Trophoblast cell (in vitro differentiated cells and primary cell): ENCODE measurements at regions not wholly inside any gene's neighbourhood (a gene's known extent, or its start where the extent isn't known, plus 50 kb on each side); places are given as distances from the start of the nearest gene placed in this dataset.

Source experiments
- DNase-seq, 2 donors: peaks; one replicate each; pipeline ENCODE4 v3.0.0-alpha.2; 2016
- H2AFZ ChIP-seq: 2 replicates; pipeline ENCODE4 v1.6.1; 2013; ENCODE audit warnings: low read length, moderate library complexity, mild to moderate bottlenecking; ENCODE audit not compliant: insufficient read depth, poor library complexity
- H2AK5ac ChIP-seq: 2 replicates; pipeline ENCODE4 v1.6.1; 2013; ENCODE audit warnings: mild to moderate bottlenecking, low read length
- H2BK120ac ChIP-seq: 2 replicates; pipeline ENCODE4 v1.6.1; 2013; ENCODE audit warnings: low read length, mild to moderate bottlenecking, moderate library complexity; ENCODE audit not compliant: insufficient read depth, poor library complexity
- H2BK12ac ChIP-seq: 2 replicates; pipeline ENCODE4 v1.6.1; 2013; ENCODE audit warnings: mild to moderate bottlenecking, low read length, moderate library complexity
- H2BK5ac ChIP-seq: 2 replicates; pipeline ENCODE4 v1.6.1; 2013; ENCODE audit warnings: low read length, low read depth, moderate library complexity, mild to moderate bottlenecking; ENCODE audit not compliant: poor library complexity
- H3K14ac ChIP-seq: 2 replicates; pipeline ENCODE4 v1.6.1; 2013; ENCODE audit warnings: mild to moderate bottlenecking, low read length
- H3K18ac ChIP-seq: 2 replicates; pipeline ENCODE4 v1.6.1; 2013; ENCODE audit warnings: mild to moderate bottlenecking, low read length
- H3K23ac ChIP-seq: 2 replicates; pipeline ENCODE4 v1.6.1; 2013; ENCODE audit warnings: low read length
- H3K27ac ChIP-seq: 2 replicates; pipeline ENCODE4 v1.5.1; 2013; ENCODE audit warnings: low read depth, mild to moderate bottlenecking, inconsistent platforms, low read length, moderate library complexity
- H3K27me3 ChIP-seq: 2 replicates; pipeline ENCODE4 v1.6.1; 2013; ENCODE audit warnings: inconsistent platforms, mild to moderate bottlenecking, low read length, moderate library complexity; ENCODE audit not compliant: insufficient read depth
- H3K36me3 ChIP-seq, 2 experiments: 1 replicate in 1 of 2; 2 replicates in 1 of 2; pipeline ENCODE4 v1.6.1; 2013; ENCODE audit warnings: low read length in 2 of 2, mild to moderate bottlenecking in 2 of 2, moderate library complexity in 1 of 2; ENCODE audit not compliant: insufficient read depth in 2 of 2, control insufficient read depth in 1 of 2
- H3K4ac ChIP-seq: 2 replicates; pipeline ENCODE4 v1.6.1; 2013; ENCODE audit warnings: low read depth, mild to moderate bottlenecking, low read length, moderate library complexity
- H3K4me1 ChIP-seq, 2 experiments: 1 replicate in 1 of 2; 2 replicates in 1 of 2; pipeline ENCODE4 v1.6.1; 2013; ENCODE audit warnings: low read length in 2 of 2, mild to moderate bottlenecking in 2 of 2, moderate library complexity in 1 of 2; ENCODE audit not compliant: insufficient read depth in 2 of 2, control insufficient read depth in 1 of 2
- H3K4me2 ChIP-seq: 2 replicates; pipeline ENCODE4 v1.6.1; 2013; ENCODE audit warnings: inconsistent platforms, mild to moderate bottlenecking, low read length, moderate library complexity
- H3K4me3 ChIP-seq: 2 replicates; pipeline ENCODE4 v1.5.1; 2013; ENCODE audit warnings: mild to moderate bottlenecking, low read depth, low read length, inconsistent platforms
- H3K79me1 ChIP-seq: one replicate; pipeline ENCODE4 v1.6.1; 2013; ENCODE audit warnings: low read length
- H3K79me2 ChIP-seq: 2 replicates; pipeline ENCODE4 v1.6.1; 2013; ENCODE audit warnings: low read length, mild to moderate bottlenecking; ENCODE audit not compliant: control insufficient read depth, insufficient read depth, poor library complexity
- H3K9ac ChIP-seq: 2 replicates; pipeline ENCODE4 v1.6.1; 2013; ENCODE audit warnings: mild to moderate bottlenecking, low read length
- H3K9me3 ChIP-seq: 2 replicates; pipeline ENCODE4 v1.6.1; 2013; ENCODE audit warnings: low read depth, mild to moderate bottlenecking, control low read depth, inconsistent platforms, low read length; ENCODE audit not compliant: insufficient read depth
- H4K12ac ChIP-seq: 2 replicates; pipeline ENCODE4 v1.6.1; 2013; ENCODE audit warnings: low read depth, mild to moderate bottlenecking, low read length, moderate library complexity
- H4K8ac ChIP-seq: 2 replicates; pipeline ENCODE4 v1.6.1; 2013; ENCODE audit warnings: low read depth, mild to moderate bottlenecking, low read length, moderate library complexity
- H4K91ac ChIP-seq: one replicate; pipeline ENCODE4 v1.6.1; 2013; ENCODE audit warnings: low read depth, mild to moderate bottlenecking, low read length, moderate library complexity
- WGBS: extraction: QIAGEN DNeasy Blood & Tissue Kit; methylation state at CpG from one replicate; pipeline ENCODE4 v1.1.7; 2013; ENCODE audit warnings: missing lambda C conversion rate; ENCODE audit not compliant: insufficient read length, insufficient coverage; ENCODE audit errors: extremely low coverage; 5-methylcytosine and 5-hydroxymethylcytosine counted together

DNA sequence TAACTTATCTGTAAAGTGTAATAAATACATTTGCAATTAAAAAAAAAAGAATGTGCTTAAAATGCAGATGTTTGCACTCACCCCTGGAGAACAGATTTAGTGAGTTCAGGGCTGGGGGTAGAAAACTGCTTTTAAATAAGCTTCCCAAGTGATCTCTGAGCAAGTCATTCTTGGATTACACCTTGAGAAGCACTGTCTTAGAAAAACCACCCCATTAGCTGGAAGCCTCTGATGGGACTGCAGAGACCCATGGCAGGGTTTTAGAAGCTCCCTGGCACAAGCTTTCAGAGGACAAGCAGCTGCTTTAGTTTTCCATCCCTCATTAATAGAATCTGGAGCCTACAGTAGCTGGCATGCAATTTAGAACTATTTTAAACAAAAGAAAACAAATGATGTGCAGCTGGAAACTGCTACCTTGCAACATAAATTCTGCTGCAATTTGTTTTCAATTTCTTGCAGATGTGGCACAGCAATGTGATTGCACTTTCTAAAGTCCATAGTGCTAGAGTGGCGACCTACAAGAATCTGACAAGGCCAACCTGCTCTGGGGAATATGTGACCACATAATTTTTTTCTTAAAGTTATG, 141.5 kb downstream of the CDC42EP3 start:
- DNase-seq = no peak
- WGBS = no CpG with 5 or more reads among the region's 1 CpG
- Histone ChIP-seq H2AK5ac (no peak overlapping the region), H3K27me3 (no peaks in the 10 kb centered on the region), H3K4ac (no peak overlapping the region), H3K79me1 (no peaks in the 10 kb centered on the region), H3K9me3 (no peaks in the 10 kb centered on the region), H3K36me3 (no peaks in the 10 kb centered on the region), H3K9ac (no peak overlapping the region), H3K79me2 (no peaks in the 10 kb centered on the region), H2AFZ (no peak overlapping the region), H3K14ac (no peak overlapping the region), H4K8ac (no peak overlapping the region), H3K4me3 (no peak overlapping the region), H2BK12ac (no peak overlapping the region), H4K12ac (no peak overlapping the region), H3K18ac (no peak overlapping the region), H2BK5ac (no peak overlapping the region), H4K91ac (no peak overlapping the region), H3K4me1 (no peaks in the 10 kb centered on the region), H3K4me2 (no peak overlapping the region), H3K27ac (no peak overlapping the region), H3K23ac (no peak overlapping the region), H2BK120ac (no peak overlapping the region)

DNA sequence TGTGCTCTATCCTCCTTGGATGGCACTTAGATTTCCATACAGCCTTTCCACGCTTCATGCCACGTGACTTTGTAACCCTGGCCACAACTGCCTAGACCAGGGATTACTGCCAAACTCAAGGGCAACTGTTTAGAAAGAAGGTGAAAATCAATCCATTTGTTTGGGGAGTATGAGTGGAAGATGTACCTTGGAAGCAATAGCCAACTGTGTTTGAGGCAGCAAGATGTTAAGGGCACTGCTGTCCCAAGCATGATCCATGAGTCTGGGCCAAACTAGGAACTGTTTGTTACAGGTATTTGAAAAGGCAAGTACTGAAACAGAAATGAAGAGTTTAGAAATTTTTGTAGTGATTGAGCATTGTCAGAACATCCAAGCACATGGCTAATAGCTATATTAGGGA, 138.9 kb downstream of the CDC42EP3 start:
- Histone ChIP-seq H3K14ac (no peak overlapping the region), H3K4me3 (no peak overlapping the region), H3K36me3 (no peaks in the 10 kb centered on the region), H4K91ac (no peak overlapping the region), H2BK12ac (no peak overlapping the region), H3K18ac (no peak overlapping the region), H3K27me3 (no peaks in the 10 kb centered on the region), H3K79me1 (no peaks in the 10 kb centered on the region), H3K4ac (no peak overlapping the region), H2AFZ (no peak overlapping the region), H4K8ac (no peak overlapping the region), H3K9me3 (no peaks in the 10 kb centered on the region), H2AK5ac (no peak overlapping the region), H3K79me2 (no peaks in the 10 kb centered on the region), H3K27ac (no peak overlapping the region), H3K23ac (no peak overlapping the region), H4K12ac (no peak overlapping the region), H3K4me2 (no peak overlapping the region), H3K9ac (no peak overlapping the region), H3K4me1 (no peaks in the 10 kb centered on the region), H2BK5ac (no peak overlapping the region), H2BK120ac (no peak overlapping the region)
- no CpG with 5 or more reads among the region's 2 CpGs for WGBS
- no peak for DNase-seq

DNA sequence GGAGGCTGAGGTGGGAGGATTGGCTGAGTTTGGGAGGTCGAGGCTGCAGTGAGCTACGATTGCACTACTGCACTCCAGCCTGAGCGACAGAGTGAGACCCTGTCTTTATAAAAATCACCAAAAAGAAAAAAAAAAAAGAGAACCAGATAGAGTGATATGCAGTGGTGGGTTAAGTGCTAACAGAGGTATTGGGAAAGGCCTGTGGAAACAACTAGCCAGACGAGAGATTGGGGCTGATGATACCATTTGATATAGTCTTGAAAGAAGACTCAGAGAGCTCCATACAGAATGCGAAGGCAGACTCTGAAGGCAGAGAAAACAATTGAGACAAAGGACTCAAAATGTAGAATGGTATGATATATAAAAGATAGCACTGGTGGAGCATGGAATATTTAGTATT, 134.1 kb downstream of the CDC42EP3 start:
- Histone ChIP-seq H3K23ac (no peak overlapping the region), H4K8ac (no peak overlapping the region), H3K9me3 (no peaks in the 10 kb centered on the region), H3K4me2 (no peak overlapping the region), H3K9ac (no peak overlapping the region), H3K79me2 (no peaks in the 10 kb centered on the region), H2AFZ (no peak overlapping the region), H3K79me1 (no peaks in the 10 kb centered on the region), H2BK12ac (no peak overlapping the region), H3K18ac (no peak overlapping the region), H3K27me3 (no peaks in the 10 kb centered on the region), H3K4ac (no peak overlapping the region), H2AK5ac (no peak overlapping the region), H4K12ac (no peak overlapping the region), H4K91ac (no peak overlapping the region), H3K4me1 (no peaks in the 10 kb centered on the region), H3K27ac (no peak overlapping the region), H3K14ac (no peak overlapping the region), H2BK5ac (no peak overlapping the region), H3K4me3 (no peak overlapping the region), H2BK120ac (no peak overlapping the region), H3K36me3 (no peaks in the 10 kb centered on the region)
- DNase-seq = no peak
- WGBS = no CpG with 5 or more reads among the region's 5 CpGs

DNA sequence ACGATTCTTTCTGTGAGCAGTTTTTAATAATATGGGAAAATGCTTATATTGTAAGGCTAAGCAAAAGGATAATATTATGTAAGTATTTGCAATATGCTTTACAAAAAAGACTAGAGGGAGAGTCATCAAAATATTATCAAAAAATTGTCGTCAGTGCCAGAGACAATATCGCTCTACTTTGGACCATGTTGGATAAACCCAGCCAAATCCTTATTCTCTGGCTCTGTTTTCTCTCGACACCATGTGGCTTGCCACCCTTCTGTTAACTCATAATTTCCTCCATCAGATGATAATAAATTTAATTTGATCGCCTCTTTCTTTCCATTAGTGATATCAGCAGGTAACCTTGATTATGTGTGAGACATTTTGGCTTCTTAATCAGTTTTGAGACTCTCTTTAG, 129.9 kb downstream of the CDC42EP3 start:
- Histone ChIP-seq H3K4ac (no peak overlapping the region), H3K4me1 (no peaks in the 10 kb centered on the region), H3K79me1 (no peaks in the 10 kb centered on the region), H2AK5ac (no peak overlapping the region), H3K18ac (no peak overlapping the region), H3K27ac (no peak overlapping the region), H3K4me2 (no peak overlapping the region), H2BK12ac (no peak overlapping the region), H3K9ac (no peak overlapping the region), H2AFZ (no peak overlapping the region), H4K12ac (no peak overlapping the region), H3K14ac (no peak overlapping the region), H4K91ac (no peak overlapping the region), H3K79me2 (no peaks in the 10 kb centered on the region), H3K23ac (no peak overlapping the region), H4K8ac (no peak overlapping the region), H3K4me3 (no peak overlapping the region), H3K27me3 (no peaks in the 10 kb centered on the region), H2BK120ac (no peak overlapping the region), H3K9me3 (no peaks in the 10 kb centered on the region), H3K36me3 (no peaks in the 10 kb centered on the region), H2BK5ac (no peak overlapping the region)
- no CpG with 5 or more reads among the region's 5 CpGs for WGBS
- DNase-seq = no peak
